Body of pancreas (tissue), 4 donors: ENCODE measurements at regions not wholly inside any gene's neighbourhood (a gene's known extent, or its start where the extent isn't known, plus 50 kb on each side); places are given as distances from the start of the nearest gene placed in this dataset.

Source experiments
- POLR2A ChIP-seq, 3 donors: fragments of 450-650 bp; IDR thresholded peaks; one replicate each; pipeline ENCODE4 v1.6.1; 2016; ENCODE audit warnings: antibody characterized with exemption in 3 of 3, mild to moderate bottlenecking in 2 of 3
- TF ChIP-seq, protein P1 (sequence below), 7 experiments: fragments of 450-650 bp in 4 of 7; fragments of 200-600 bp in 3 of 7; sonication (generic) in 3 of 7; IDR thresholded peaks; one replicate each; pipeline ENCODE4 v1.5.1; 2016 to 2019; ENCODE audit warnings: antibody characterized with exemption in 7 of 7

DNA sequence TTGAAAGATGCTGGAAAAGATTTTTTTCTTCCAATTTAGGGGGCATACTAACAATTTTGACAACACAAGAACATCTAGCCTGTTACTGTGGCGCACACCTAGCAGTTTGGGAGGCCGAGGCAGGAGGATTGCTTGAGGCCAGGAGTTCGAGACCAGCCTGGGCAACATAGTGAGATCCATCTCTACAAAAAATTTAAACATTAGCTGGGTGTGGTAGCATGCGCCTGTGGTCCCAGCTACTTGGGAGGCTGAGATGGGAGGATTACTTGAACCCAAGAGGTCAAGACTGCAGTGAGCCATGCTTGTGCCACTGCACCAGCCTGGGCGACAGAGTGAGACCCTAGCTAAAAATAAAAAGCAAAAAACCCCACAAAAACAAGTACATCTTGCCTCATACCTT, 168.8 kb downstream of the TANC2 start:
- TF ChIP-seq, protein P1, sequence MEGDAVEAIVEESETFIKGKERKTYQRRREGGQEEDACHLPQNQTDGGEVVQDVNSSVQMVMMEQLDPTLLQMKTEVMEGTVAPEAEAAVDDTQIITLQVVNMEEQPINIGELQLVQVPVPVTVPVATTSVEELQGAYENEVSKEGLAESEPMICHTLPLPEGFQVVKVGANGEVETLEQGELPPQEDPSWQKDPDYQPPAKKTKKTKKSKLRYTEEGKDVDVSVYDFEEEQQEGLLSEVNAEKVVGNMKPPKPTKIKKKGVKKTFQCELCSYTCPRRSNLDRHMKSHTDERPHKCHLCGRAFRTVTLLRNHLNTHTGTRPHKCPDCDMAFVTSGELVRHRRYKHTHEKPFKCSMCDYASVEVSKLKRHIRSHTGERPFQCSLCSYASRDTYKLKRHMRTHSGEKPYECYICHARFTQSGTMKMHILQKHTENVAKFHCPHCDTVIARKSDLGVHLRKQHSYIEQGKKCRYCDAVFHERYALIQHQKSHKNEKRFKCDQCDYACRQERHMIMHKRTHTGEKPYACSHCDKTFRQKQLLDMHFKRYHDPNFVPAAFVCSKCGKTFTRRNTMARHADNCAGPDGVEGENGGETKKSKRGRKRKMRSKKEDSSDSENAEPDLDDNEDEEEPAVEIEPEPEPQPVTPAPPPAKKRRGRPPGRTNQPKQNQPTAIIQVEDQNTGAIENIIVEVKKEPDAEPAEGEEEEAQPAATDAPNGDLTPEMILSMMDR (IDR thresholded peaks at IDR 0.05): no peak
- TF ChIP-seq POLR2A (IDR thresholded peaks at IDR 0.05): no peak
